ENCODE measurements at regions not wholly inside any gene's neighbourhood (a gene's known extent, or its start where the extent isn't known, plus 50 kb on each side); places are given as distances from the start of the nearest gene placed in this dataset.

DNA sequence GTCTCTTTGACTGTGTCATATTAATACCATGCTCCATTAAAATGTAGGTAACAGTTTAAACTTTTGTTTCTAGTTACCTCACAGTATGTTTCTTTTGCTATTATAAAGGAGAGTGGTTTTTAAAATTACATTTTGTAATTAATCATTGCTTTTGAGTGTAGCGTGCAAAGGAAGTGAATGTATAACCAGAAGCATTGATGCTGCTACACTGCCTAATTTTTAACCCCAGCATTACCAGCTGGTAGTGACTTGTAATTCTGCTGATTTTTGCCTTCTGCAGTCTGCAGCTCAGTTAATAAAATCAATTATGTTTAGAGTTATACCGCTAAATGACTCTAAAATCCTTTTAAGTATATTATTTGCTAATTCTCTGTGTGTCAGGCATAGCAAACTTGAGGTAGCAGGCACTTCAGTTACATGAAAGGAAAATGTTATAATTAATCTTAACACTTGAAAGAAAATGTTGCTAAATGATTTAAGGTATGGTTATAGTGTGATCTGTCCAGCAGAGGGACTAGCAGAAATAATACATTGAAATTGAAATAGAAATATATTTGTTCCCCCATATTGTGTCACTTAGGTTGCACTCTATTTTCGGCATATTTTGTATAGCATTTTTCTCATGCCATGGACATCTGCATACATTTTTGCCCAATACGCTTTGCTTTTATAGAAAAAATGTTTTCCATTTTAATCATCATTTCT is 388.5 kb downstream of the CNTNAP4 start:
- Histone ChIP-seq H3K4me3 (ENCODE audit: low read depth in 1 of 2, low read length in 1 of 2) (no peak overlapping the region), H3K27me3 (no peaks in the 10 kb centered on the region), H3K9me3 (no peaks in the 10 kb centered on the region), H3K27ac (no peak overlapping the region), H3K4me1 (ENCODE audit: control insufficient read depth in 1 of 2, insufficient read depth in 1 of 2, low read depth in 1 of 2, low read length in 1 of 2) (no peaks in the 10 kb centered on the region), H3K36me3 (no peaks in the 10 kb centered on the region)
- TF ChIP-seq, protein P1, sequence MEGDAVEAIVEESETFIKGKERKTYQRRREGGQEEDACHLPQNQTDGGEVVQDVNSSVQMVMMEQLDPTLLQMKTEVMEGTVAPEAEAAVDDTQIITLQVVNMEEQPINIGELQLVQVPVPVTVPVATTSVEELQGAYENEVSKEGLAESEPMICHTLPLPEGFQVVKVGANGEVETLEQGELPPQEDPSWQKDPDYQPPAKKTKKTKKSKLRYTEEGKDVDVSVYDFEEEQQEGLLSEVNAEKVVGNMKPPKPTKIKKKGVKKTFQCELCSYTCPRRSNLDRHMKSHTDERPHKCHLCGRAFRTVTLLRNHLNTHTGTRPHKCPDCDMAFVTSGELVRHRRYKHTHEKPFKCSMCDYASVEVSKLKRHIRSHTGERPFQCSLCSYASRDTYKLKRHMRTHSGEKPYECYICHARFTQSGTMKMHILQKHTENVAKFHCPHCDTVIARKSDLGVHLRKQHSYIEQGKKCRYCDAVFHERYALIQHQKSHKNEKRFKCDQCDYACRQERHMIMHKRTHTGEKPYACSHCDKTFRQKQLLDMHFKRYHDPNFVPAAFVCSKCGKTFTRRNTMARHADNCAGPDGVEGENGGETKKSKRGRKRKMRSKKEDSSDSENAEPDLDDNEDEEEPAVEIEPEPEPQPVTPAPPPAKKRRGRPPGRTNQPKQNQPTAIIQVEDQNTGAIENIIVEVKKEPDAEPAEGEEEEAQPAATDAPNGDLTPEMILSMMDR (IDR thresholded peaks at IDR 0.05), result no peak

DNA sequence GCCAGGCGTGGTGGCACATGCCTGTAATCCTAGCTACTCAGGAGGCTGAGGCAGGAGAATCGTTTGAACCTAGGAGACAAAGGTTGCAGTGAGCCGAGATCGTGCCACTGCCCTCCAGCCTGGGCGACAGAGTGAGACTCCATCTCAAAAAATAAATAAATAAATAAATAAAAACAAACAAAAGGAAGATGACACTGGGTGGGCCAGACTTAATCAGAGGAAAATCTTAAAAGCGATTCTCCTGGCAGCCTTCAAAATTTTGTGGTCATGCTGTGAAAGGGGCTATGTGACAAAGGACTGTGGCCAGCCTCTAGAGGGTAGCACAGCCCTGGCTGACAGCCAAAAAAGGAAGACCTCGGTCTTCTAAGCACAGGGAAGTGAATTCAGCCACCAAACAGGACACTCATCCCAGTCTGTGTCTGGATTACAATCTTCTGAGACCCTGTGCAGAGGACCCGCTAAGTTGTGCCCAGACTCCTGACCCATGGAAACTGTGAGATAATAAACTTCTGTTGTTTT is 391.1 kb downstream of the CNTNAP4 start:
- no peak overlapping the region for H3K4me3 ChIP-seq (ENCODE audit: low read depth in 1 of 2, low read length in 1 of 2)

DNA sequence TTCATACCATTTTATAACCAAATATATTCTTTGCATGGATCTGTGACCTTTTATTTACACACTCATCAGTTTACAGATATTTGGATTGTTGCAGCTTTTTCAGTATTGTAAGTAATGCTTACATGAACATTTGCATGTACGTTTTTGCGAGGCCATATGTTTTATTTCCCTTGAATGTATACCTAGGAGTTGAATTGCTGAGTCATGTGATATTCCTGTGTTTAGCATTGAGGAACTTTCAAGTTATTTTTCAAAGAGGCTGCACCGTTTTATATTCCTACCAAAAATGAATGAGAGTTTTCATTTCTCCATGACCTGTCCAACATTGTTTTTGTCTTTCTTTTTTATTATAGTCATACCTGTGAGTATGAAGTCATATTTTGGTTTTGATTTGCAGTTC is 392.1 kb downstream of the CNTNAP4 start:
- TF ChIP-seq, protein P1 (IDR thresholded peaks at IDR 0.05), result no peak
- H3K36me3 ChIP-seq, result no peaks in the 10 kb centered on the region
- no peaks in the 10 kb centered on the region for H3K9me3 ChIP-seq
- no peaks in the 10 kb centered on the region for H3K27me3 ChIP-seq
- no peaks in the 10 kb centered on the region for H3K4me1 ChIP-seq (ENCODE audit: control insufficient read depth in 1 of 2, insufficient read depth in 1 of 2, low read depth in 1 of 2, low read length in 1 of 2)
- H3K4me3 ChIP-seq (ENCODE audit: low read depth in 1 of 2, low read length in 1 of 2), result no peak overlapping the region
- no peak overlapping the region for H3K27ac ChIP-seq

More for the DNA sequence above, 391.1 kb downstream of the CNTNAP4 start:
- H3K27ac ChIP-seq, result no peak overlapping the region
- H3K36me3 ChIP-seq, result no peaks in the 10 kb centered on the region
- H3K27me3 ChIP-seq, result no peaks in the 10 kb centered on the region
- H3K4me1 ChIP-seq (ENCODE audit: control insufficient read depth in 1 of 2, insufficient read depth in 1 of 2, low read depth in 1 of 2, low read length in 1 of 2), result no peaks in the 10 kb centered on the region
- H3K9me3 ChIP-seq, result no peaks in the 10 kb centered on the region
- TF ChIP-seq, protein P1 (IDR thresholded peaks at IDR 0.05), result no peak

DNA sequence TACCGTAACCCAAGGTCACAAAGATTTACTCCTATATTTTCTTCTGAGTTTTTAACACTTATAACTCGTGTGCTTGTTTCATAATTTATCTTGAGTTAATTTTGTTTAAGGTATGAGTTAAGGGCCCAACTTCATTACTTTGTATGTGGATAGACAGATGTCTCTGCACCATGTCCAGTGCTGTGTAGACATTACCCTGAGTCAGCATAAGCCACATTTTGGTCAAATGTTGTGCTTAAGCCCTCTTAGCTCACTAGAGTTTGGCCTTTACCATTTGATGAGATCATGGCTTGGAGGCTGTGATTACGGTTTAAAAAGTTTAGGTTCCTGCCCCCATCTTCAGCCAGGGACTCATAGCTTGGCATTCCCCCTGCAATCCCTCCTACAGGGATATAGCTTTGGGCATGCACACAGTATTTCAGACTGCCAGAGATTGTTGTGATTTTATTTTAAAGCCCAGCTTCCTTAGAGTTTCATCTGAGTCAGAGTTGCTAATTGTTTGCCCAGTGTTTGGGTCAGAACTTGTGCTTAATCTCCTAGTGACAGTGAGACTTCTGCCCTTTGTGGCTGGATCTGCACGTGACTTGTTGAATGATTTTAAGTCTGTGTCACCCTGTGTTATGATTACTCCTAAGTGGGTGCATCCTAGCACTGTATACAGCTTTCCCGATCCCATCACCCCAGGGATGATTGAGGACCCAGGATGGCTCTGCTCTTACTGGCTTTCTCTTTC is 393.1 kb downstream of the CNTNAP4 start:
- Histone ChIP-seq H3K4me3 (ENCODE audit: low read depth in 1 of 2, low read length in 1 of 2) (no peak overlapping the region), H3K27ac (no peak overlapping the region), H3K36me3 (no peaks in the 10 kb centered on the region), H3K27me3 (no peaks in the 10 kb centered on the region), H3K4me1 (ENCODE audit: control insufficient read depth in 1 of 2, insufficient read depth in 1 of 2, low read depth in 1 of 2, low read length in 1 of 2) (no peaks in the 10 kb centered on the region), H3K9me3 (no peaks in the 10 kb centered on the region)
- TF ChIP-seq, protein P1 (IDR thresholded peaks at IDR 0.05), result no peak

DNA sequence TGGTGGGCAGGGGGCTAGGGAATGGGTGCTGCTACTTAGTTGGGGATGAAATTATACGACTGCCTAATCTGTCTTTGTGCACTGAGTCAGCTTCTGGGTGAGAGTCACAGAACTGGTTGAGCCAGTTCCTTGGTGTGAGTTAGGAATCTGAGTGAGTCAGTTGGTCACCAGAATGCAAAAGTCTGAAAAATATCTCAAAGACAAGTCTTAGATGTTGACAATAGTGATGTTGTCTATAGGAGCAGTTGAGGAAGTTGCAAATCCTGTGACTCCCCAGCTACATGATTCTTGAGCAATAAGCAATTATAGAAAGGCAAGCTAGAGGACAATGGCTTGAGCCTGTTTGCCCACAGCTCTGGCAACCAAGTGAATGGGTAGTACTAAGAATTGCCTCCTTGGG is 399.2 kb downstream of the CNTNAP4 start:
- no peak overlapping the region for H3K4me3 ChIP-seq (ENCODE audit: low read depth in 1 of 2, low read length in 1 of 2)
- H3K36me3 ChIP-seq, result no peaks in the 10 kb centered on the region
- H3K27me3 ChIP-seq, result no peaks in the 10 kb centered on the region
- no peak overlapping the region for H3K27ac ChIP-seq
- H3K9me3 ChIP-seq, result no peaks in the 10 kb centered on the region
- no peaks in the 10 kb centered on the region for H3K4me1 ChIP-seq (ENCODE audit: control insufficient read depth in 1 of 2, insufficient read depth in 1 of 2, low read depth in 1 of 2, low read length in 1 of 2)
- TF ChIP-seq, protein P1 (IDR thresholded peaks at IDR 0.05), result no peak

All from neutrophil (primary cell).